ENCODE measurements at regions not wholly inside any gene's neighbourhood (a gene's known extent, or its start where the extent isn't known, plus 50 kb on each side); places are given as distances from the start of the nearest gene placed in this dataset.

DNA sequence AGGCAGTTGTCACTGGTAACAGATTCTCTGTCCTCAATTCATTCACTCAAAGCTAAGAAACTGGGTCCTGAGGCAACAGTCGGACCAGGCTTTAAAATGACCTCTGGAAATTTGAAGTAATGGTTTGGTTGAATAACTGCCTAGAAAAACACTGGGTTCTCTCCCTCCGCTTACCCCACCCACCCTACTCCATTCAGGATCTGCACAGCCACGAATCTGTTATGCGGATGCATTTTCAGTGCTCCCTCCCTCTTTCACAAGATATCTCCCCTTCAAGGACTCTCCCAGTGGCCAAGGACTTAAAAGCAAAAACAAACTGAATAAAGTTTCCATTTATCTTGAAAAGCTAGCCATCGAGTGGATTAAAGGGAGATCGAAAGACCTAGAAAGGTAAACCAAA lies 260.2 kb upstream of the ANKRD55 start:
- 77 to 95% (median 91%) methylated on average over 6 of the region's 6 CpGs for WGBS, 3 donors
- H3K27ac ChIP-seq (ENCODE audit: low read depth, low read length) = no peak overlapping the region

DNA sequence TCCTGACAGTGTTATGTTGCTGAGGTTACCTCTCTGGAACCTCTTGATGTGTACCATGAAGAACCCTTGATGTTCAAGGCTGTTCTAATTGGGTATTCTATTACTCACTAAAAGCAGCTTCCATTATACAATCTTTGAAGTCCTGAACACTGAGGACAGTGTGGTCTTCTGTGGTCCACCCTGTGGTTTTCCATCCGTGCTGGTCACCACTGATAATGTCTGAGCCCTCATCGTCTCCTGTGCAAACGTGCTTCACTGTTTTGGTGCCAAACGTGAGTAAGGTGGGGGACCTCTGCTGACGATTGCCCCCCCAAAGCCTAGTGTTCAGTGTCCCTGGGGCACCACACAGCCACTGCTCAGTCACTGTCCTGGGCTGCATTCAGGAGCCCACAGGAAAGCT lies 259.7 kb upstream of the ANKRD55 start:
- H3K27ac ChIP-seq (ENCODE audit: low read depth, low read length) = no peak overlapping the region
- 85 to 98% (median 87%) methylated on average over 5 of the region's 5 CpGs for WGBS, 3 donors

DNA sequence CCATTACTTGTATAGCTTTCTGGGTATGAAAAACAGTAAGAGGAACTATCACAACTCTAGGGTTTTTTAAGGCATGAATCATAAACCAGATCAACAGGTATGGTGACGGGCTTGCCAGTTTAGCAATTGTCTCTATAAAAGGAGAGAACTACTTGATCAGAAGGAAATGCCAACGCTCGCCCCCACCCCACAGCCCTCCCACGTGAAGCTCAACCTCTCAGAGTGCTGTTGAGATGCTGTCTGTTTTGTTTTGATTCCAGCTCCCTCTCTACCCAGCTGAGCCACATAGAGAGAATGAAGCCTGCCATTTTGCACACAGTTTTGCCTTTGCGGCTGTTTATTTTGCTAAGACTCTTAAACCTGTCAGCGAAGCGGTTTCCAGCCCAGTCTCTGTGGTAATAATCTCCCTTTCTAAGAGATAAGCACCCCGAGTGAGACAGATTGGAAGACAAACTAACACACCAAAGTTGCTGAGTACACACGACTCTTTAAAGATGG lies 257.9 kb upstream of the ANKRD55 start:
- WGBS, 3 donors = 59 to 80% (median 71%) methylated on average over 9 of the region's 9 CpGs
- no peak overlapping the region for H3K27ac ChIP-seq (ENCODE audit: low read depth, low read length)

DNA sequence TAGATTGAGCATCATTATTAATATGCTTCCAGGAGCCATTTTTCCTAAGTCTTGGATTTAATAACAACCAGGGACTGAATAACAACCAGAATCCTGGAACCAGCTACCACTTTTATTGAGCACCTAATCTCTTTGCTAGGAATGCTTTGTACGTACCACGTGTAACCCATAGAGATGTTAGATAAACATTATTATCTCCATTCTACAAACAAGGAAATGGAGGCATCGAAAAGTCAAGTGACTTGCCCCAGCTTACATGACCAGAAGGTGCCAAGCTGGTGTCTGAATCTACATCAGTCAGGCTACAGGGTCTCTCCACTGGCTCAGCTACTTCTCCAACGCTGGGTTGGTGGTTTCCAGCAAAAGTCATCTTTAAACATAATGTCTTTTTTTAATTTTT lies 256.1 kb upstream of the ANKRD55 start:
- H3K27ac ChIP-seq (ENCODE audit: low read depth, low read length) = no peak overlapping the region
- WGBS, 3 donors = 52 to 94% (median 88%) methylated on average over 4 of the region's 4 CpGs

DNA sequence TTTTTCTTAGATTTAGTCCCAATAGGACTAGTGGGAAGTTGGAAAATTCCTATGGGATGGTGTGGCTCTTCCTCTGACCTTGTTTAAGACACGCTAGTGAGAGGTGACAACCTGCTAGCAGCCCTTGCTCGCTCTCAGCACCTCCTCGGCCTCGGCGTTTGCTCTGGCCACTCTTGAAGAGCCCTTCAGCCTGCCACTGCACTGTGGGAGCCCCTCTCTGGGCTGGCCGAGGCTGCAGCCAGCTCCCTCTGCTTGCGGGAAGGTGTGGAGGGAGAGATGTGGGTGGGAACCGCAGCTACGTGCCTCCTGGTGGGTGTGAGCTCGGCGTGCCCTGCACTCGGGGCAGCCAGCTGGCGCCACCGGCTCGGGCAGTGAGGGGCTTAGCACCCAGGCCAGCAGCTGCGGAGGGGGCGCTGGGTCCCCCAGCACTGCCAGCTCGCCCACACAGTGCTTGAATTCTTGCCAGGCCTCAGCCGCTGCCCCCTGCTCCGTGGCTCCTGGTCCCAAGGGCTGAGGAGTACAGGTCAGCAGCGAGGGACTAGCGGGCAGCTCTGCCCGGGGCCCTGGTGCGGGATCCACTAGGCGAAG lies 254.5 kb upstream of the ANKRD55 start:
- no peak overlapping the region for H3K27ac ChIP-seq (ENCODE audit: low read depth, low read length)
- WGBS, 3 donors = 92 to 98% (median 93%) methylated on average over 20 to 25 of the region's 25 CpGs

DNA sequence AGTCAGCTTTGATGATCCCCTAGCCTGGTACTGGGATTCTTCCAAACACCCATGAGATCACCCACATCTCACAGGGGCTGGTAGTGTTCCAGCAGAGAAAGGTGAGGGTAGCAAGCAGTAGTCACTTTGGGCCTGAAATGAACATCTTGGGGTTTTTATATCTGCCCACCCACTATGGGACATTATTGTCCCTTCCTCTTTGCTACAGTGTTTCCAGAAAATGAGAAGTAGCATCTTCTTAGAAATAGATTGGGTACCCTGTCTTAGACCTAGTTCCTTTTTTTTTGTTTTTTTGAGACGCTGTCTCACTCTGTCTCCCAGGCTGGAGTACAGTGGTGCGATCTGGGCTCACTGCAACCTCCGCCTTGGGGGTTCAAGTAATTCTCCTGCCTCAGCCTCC lies 249.2 kb upstream of the ANKRD55 start:
- WGBS, 3 donors = 60 to 96% (median 62%) methylated on average over 3 of the region's 3 CpGs
- peak overlapping the region; percentile 49 for H3K27ac ChIP-seq (ENCODE audit: low read depth, low read length)

DNA sequence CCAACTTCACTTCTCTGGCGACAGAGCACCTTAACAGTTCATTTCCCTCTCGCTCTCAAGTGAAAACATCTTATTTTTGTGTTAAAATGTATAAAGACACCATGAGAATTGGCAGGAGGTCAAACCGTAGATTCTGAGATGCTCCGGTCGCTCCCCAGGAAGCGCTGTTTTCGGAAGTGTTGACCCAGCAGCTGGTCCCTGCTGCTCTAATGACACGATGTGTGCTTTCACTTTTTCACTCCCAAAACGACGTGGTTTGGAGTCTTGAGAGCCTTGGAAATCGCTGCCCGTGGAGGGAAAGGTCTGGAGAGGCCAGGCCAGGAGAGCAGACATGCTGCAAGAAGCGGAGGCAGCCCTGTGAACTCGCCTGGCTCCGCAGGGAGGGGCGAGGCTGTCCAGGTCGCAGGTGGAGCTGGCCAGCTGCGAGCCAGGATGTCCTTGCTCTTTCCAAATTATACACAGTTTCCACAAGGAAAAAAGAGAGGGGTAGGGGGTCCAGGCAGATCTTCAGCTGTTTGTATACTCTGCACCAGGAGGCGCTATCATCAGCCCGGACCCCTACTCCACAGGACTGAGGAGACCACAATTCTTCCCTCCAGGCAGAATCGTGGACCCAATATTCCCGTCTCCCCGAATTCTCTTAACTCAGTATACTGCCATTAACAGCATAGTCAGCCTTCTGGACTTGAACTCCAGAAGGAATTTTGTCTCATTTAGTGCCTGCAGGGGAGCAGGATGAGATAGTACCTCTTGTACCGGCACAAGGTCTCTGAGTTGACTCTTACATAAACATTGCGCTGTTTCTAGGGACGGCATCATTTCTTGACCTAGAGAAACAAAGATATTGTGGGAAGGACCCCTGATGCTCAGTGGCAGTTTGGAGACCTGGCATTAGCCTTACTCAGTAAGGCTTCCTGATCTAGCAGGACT lies 248.6 kb upstream of the ANKRD55 start:
- peak overlapping the region; percentile 71 for H3K27ac ChIP-seq (ENCODE audit: low read depth, low read length)
- WGBS, 3 donors = 13 to 15% (median 13%) methylated on average over 26 of the region's 26 CpGs

DNA sequence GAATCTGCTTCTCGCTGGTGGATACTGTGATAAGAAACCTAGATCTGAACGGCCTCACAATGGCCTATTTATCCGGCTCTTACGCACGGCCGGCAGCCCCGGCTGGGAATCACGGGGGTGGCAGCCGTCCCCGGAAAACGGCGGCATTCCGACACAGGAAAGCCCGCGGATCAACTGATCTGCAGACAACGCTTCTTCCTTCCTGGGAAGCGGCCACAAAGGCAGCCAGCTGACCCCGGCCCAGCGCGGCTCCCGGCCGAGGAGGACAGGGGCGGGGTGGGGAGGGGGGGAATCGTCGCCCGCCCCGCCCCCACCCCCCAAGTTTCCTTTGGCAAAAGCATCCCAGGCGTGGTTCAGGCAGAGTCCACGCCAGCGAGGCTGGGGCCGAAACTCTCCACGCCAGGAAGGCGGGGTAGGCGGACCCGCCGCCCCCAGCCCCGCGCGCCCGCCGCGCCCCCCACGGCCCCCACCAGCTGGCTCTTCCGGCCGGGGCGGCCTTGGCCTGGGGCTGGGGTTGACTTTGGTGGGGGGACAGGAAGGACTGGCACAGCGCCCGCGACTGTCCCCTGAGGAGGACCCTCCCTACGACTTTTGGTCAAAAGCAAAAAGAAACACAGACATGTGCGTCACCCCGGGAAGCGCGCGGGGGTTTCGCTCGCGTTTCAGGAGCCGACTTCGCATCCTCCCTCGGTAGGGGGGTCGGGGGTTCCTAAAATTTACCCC lies 247.7 kb upstream of the ANKRD55 start:
- H3K27ac ChIP-seq (ENCODE audit: low read depth, low read length) = peak overlapping the region; percentile 71
- 1% methylated on average over 46 to 62 of the region's 62 CpGs for WGBS, 3 donors

DNA sequence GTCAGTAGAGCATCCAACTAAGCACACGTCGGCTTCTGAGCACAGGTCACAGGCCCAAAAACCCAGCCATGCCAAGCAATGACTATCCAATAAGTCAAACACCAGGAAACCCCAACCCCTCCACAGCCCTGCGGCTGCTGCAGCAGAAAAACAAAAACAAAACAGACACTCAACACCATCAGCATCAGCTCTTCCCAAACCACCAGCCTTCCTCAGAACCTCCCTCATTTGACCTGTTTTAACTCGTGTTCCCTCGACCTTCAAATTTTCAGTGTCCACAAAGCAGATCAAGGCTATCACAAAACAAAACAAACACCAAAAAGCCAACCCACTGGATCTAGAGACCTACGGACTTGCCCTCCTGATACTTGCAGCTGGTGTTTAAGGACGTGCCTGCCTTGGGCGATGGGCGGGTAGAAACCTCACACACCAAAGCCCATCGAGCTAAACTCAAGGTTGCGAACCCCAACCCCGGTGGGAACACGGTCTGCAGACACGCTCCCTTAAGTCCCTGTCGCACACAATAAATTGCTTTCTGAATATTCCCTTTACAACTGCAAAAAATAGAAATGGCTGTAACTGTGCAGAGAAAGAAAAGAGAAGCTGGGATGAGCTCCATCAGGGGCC lies 247.1 kb upstream of the ANKRD55 start:
- 14 to 47% (median 40%) methylated on average over 15 of the region's 15 CpGs for WGBS, 3 donors

DNA sequence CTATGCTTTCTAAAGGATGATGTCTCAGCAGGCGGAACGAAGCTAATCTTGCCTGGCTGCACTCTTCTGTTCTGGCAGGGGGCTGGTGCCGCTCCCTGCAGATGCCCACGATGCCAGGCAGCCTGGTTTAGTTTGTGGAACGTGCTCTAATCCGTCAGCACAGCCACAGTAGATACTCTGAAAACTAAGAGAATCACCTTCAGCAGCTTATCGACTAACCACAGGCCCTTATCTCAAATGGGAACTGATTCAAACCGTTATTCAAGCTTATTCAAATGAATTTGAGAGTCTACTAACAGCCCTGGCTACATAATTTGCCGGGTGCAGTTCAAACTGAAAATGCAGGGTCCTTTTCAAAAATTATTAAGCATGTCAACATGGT lies 246.6 kb upstream of the ANKRD55 start:
- H3K27ac ChIP-seq (ENCODE audit: low read depth, low read length) = no peak overlapping the region
- WGBS, 3 donors = 33 to 63% (median 55%) methylated on average over 9 of the region's 9 CpGs

More for the DNA sequence above, 247.1 kb upstream of the ANKRD55 start:
- no peak overlapping the region for H3K27ac ChIP-seq (ENCODE audit: low read depth, low read length)

DNA sequence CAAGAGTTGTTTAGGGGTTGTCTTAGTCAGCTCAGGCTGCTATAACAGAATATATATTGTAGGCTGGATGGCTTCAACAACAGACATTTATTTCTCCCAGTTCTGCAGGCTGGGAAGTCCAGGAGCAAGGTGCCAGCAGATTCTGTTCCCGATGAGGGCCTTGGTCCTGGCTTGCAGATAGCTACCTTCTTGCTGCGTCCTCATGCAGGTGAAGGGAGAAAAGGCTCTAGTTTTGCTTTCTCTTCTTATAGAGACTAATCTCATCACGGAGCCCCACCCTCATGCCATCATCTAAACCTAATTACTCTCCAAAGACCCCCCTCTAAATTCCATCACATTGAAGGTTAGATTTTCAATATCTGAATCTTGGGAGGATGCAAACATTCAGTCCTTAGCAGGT lies 246.0 kb upstream of the ANKRD55 start:
- H3K27ac ChIP-seq (ENCODE audit: low read depth, low read length) = no peak overlapping the region
- 73 to 87% (median 82%) methylated on average over 3 of the region's 3 CpGs for WGBS, 3 donors

DNA sequence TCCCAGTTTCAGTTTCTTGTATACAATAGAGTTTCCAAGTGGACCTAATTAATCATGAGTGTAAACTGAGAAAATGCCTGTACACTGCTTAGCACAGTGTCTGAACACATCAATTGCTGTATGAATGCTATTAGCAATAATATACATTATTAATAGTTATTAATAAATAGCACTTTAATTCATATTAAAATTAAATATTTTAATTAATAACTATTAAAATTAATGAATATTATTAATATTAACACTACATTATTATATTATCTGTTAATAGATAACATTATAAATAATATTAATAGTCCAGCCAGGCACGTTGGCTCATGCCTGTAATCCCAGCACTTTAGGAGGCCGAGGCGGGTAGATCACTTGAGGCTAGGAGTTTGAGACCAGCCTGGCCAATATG lies 244.9 kb upstream of the ANKRD55 start:
- 97 to 99% (median 97%) methylated on average over 3 of the region's 3 CpGs for WGBS, 3 donors
- H3K27ac ChIP-seq (ENCODE audit: low read depth, low read length) = no peak overlapping the region

DNA sequence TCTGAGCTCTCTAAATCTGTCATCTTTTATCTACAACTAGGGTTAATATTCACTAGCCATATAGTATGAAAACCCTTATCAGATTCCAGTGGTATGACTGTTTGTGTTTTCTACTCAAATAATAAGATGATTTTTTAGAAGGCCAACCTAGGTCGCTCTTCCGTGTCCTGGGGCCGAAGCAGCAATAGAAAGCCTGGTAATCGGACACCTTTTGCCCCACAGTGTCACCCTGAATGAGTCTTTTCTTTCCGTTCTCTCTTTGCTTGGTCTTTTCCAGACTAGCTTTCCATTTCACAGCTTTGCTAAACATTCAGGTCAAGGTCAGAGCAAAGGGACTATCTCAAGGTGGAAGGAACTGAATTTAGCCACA lies 243.3 kb upstream of the ANKRD55 start:
- no peak overlapping the region for H3K27ac ChIP-seq (ENCODE audit: low read depth, low read length)
- WGBS, 3 donors = 44 to 94% (median 84%) methylated on average over 5 of the region's 5 CpGs

DNA sequence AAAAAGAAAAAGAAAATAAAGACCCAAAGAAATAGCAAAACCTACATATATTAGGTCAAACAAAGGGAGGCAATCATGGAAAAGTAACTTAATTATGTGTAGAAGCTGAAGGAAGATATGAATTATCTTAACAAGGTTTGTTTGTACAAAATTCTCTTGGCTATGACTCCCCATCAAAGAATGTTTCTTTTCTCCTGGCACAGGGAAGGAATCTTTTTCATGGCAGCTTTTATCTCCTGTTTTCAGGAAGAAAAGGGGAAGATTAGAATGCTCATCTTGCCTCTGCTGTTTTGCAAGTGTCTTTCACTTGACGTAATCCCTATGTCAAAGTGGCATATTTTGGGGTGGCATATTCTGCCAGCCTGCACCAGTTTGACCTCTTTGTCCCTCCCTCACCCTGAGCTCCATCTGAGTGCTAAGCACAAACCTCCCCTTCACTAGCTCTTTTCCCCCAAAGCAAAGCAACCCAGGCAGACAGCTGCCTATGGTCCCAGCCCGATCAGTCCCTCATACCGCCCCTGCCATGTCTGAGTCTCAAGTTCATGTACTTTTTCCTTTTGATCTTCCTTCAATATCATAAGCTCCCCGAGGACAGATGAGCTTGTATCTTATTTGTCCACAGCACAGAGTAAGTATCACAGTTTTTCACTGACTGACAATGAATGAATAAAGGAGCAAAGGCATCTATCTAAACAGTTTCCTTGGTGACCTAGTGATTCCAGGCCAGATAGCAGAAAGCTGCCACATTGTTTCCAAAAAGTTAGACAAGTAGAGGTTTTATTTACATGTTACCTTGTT lies 242.8 kb upstream of the ANKRD55 start:
- 59 to 82% (median 69%) methylated on average over 4 of the region's 4 CpGs for WGBS, 3 donors
- no peak overlapping the region for H3K27ac ChIP-seq (ENCODE audit: low read depth, low read length)

DNA sequence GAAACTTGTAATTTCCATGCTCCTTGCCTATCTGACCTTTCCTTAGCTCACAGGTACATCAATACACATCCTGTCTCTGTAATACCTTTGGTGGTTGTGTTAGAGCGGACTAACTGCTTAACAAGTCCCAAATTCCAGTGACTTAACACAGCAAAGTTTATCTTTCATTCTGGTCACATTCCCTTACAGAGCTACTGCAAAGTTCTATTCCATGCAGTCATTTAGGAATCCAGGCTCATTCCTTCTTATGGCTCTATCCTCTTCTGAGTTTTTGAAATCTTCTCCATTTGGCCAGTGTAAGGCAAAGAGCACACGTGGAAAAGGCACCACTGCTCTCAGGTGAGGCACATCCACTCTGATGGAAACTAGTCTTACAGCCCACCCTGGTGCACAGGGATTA lies 238.6 kb upstream of the ANKRD55 start:
- H3K27ac ChIP-seq (ENCODE audit: low read depth, low read length) = no peak overlapping the region
- 84 to 92% (median 91%) methylated on average over 2 of the region's 2 CpGs for WGBS, 3 donors

DNA sequence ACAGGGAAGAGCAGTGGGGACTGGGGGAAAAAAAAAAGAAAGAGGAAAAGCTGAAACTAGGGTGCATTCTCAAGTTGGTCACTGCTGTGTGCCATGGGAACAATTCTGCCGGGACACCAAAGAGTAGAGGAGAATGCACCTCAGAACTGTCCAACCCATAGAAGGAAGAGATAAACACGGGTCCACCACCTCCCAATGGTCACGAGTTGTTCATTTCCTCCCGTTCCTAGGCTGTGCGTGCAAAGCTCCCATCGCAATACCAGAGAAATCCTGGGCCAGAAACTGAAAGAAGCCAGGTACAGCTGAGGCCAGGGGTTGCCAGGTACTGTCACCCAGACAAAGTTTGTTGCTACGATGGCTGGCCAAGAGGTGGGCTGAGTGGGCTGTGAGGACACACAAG lies 236.9 kb upstream of the ANKRD55 start:
- H3K27ac ChIP-seq (ENCODE audit: low read depth, low read length) = no peak overlapping the region
- 90 to 97% (median 95%) methylated on average over 7 of the region's 7 CpGs for WGBS, 3 donors

DNA sequence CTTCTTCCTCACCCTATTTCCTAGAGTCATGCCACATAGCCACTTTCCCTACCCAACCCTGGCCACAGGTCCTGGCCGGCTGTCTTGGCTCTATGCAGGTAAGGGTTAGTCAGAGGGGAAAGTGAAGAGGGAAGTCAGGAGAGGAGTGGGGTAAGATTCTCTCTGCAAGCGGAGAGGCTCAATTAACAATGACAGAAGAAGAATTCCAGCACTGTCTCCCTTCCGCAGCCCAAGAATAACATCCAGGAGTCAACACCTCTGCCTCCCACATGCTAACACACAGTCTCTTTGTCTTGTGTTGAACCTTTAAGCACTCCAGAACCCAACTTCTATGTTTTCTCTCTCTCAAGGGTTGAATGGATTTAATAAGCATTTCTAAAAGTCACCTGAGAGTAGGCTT lies 235.1 kb upstream of the ANKRD55 start:
- 91 to 98% (median 93%) methylated on average over 3 of the region's 3 CpGs for WGBS, 3 donors
- H3K27ac ChIP-seq (ENCODE audit: low read depth, low read length) = no peak overlapping the region

DNA sequence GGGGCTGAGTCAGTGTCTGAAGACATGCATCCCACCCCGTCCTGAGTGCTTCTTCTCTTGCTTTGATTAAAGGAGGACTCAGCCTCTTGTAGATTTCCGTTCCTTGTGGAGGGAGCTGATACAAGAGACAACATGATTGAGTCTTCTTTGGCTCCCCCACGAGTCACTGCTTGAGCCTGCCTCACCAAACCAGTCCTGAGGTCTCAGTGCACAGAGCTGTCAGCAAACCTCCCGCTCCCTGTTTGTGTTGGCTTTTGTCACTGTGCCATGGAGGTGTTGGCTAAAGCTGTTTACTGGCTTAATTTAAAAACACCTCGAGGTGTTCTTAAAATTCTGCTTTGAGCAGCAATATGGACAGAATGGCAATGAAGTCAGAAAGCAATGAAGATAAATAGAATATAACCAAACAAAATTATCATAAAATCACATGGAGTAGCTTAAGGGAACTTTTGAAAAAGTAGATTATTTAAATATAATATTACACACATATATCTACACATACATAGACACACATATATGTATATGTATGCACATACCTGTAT lies 234.1 kb upstream of the ANKRD55 start:
- 58 to 90% (median 84%) methylated on average over 5 of the region's 5 CpGs for WGBS, 3 donors
- H3K27ac ChIP-seq (ENCODE audit: low read depth, low read length) = no peak overlapping the region
